HG03064 (cell line): ENCODE measurements at regions not wholly inside any gene's neighbourhood (a gene's known extent, or its start where the extent isn't known, plus 50 kb on each side); places are given as distances from the start of the nearest gene placed in this dataset.
"Not testable (repeated sequence)": the region's sequence is repeated elsewhere in the genome, so short reads cannot be mapped to it uniquely, and the experiment has no call there.

Experiments used
- ATAC-seq: cut with Tn5 transposase; IDR thresholded peaks from one replicate; pipeline ENCODE4 v1.9.1; 2021; ENCODE audit warnings: low read depth; ENCODE audit not compliant: unreplicated experiment

GRCh38 chr6:18585032-18585573 is 198.0 kb downstream of the RNF144B start:
- no peak for ATAC-seq

GRCh38 chr6:18586133-18586532 is 199.0 kb downstream of the RNF144B start:
- no peak for ATAC-seq

GRCh38 chr6:18595774-18596530 is 208.8 kb downstream of the RNF144B start:
- ATAC-seq: peak; percentile 84

- peak; percentile 29 for ATAC-seq
Observed at GRCh38 chr6:18596531-18596835, 209.3 kb downstream of the RNF144B start.

- no peak for ATAC-seq
Observed at GRCh38 chr6:18598551-18599264, 211.6 kb downstream of the RNF144B start.

- no peak for ATAC-seq
Observed at GRCh38 chr6:18600255-18600654, 213.1 kb downstream of the RNF144B start.

GRCh38 chr6:18601516-18602020 is 214.4 kb downstream of the RNF144B start:
- ATAC-seq: no peak

GRCh38 chr6:18602931-18603330 is 215.8 kb downstream of the RNF144B start:
- ATAC-seq: no peak

- no peak for ATAC-seq
Observed at GRCh38 chr6:18603361-18603760, 216.2 kb downstream of the RNF144B start.

- no peak for ATAC-seq
Observed at GRCh38 chr6:18605841-18606240, 218.7 kb downstream of the RNF144B start.

GRCh38 chr6:18609715-18610114 is 222.6 kb downstream of the RNF144B start:
- ATAC-seq: no peak

GRCh38 chr6:18613319-18613925 is 226.3 kb downstream of the RNF144B start:
- no peak for ATAC-seq

- ATAC-seq: no peak
Observed at GRCh38 chr6:18629571-18629970, 242.4 kb downstream of the RNF144B start.

GRCh38 chr6:18632670-18633410 is 245.7 kb downstream of the RNF144B start:
- ATAC-seq: no peak

GRCh38 chr6:18634912-18635311 is 247.8 kb downstream of the RNF144B start:
- no peak for ATAC-seq

GRCh38 chr6:18640134-18640533 is 253.0 kb downstream of the RNF144B start:
- ATAC-seq: no peak

GRCh38 chr6:18640754-18641153 is 253.6 kb downstream of the RNF144B start:
- no peak for ATAC-seq

- no peak for ATAC-seq
Observed at GRCh38 chr6:18654821-18655220, 267.7 kb downstream of the RNF144B start.

GRCh38 chr6:18656506-18656905 is 269.4 kb downstream of the RNF144B start:
- no peak for ATAC-seq

GRCh38 chr6:18659994-18660393 is 272.8 kb downstream of the RNF144B start:
- ATAC-seq: not testable (repeated sequence)

GRCh38 chr6:18663011-18663410 is 275.9 kb downstream of the RNF144B start:
- ATAC-seq: no peak
